HL-60 (cell line): ENCODE measurements at regions not wholly inside any gene's neighbourhood (a gene's known extent, or its start where the extent isn't known, plus 50 kb on each side); places are given as distances from the start of the nearest gene placed in this dataset.

Experiments
- CTCF ChIP-seq: IDR thresholded peaks from one replicate; pipeline ENCODE4 v1.5.1; 2011; ENCODE audit warnings: low read length, control low read depth, inconsistent platforms; ENCODE audit not compliant: insufficient read depth
- POLR2AphosphoS5 ChIP-seq: IDR thresholded peaks from 2 replicates; pipeline ENCODE4 v1.6.1; 2012; ENCODE audit warnings: low read depth
- REST ChIP-seq: IDR thresholded peaks from 2 replicates; pipeline ENCODE4 v1.6.1; 2012; ENCODE audit warnings: low read depth; ENCODE audit not compliant: insufficient replicate concordance

- no peak for TF ChIP-seq POLR2AphosphoS5
- TF ChIP-seq REST, result no peak
- TF ChIP-seq CTCF, result no peak
Observed at GRCh38 chr13:111893607-111894443, 173.1 kb upstream of the SOX1 start.
